Right kidney (tissue), 1 donor: ENCODE measurements at regions not wholly inside any gene's neighbourhood (a gene's known extent, or its start where the extent isn't known, plus 50 kb on each side); places are given as distances from the start of the nearest gene placed in this dataset.
"Not testable (repeated sequence)": the region's sequence is repeated elsewhere in the genome, so short reads cannot be mapped to it uniquely, and the experiment has no call there.

Experiments
- DNase-seq: peaks from one replicate; pipeline ENCODE4 v3.0.0-alpha.2; 2016

- no peak for DNase-seq
Observed at GRCh38 chr13:78067290-78067689, 148.7 kb upstream of the EDNRB start.

DNA sequence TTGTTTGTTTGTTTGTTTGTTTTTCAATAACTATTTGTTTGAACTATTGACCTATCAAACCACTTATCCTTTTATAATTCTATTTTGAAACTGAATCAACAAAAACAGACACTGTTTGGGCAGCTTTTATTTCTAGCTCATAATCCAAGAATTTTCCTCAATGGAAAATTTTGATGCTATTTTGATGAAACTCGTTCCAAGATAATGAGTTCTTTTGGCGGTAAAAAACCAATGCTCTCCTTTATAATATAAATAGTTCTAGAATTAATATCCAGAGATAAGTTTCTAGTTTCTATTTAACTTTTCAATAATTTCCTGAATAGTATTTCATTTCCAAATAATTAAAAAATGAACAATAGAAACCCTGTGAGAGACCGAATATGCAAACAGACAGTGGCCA, 146.5 kb upstream of the EDNRB start:
- DNase-seq, result no peak

DNA sequence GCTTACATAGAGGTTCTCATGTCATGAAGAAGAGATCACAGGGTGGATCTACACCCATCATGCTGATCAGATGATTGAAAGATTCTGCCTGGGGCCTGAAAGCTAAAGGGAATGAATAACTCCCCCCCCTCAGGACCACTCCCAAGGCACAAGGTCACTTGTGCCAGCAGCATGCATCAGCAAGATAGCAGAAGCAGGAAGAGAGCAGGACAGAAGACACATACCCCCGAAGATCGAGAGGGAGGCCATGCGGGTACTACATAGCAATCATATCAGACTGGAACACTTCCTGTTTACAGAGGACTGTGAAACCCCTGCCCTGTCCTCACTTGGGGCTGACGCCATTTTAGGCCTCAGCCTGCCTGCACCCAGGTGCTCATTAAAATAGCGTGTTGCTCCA, 143.2 kb upstream of the EDNRB start:
- DNase-seq, result no peak

DNA sequence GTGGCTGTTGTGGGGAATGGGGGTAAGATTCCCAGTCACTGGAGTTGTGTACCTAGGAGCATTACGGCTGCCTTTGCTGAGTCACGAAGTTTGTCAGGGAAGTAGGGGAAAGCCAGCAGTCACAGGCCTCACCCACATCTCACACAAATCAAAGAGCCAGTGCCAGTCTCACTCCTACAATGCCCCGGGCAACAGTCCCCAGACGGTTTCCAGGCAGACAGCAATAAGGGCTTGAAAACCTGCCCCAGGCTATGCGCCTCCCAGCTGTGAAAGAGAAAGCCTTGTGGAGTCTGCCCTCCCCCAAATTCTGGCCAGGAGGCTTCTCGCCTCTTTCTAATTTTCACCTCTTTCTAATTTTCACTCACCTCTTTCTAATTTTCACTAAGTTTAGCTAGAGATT, 142.3 kb upstream of the EDNRB start:
- DNase-seq, result no peak

DNA sequence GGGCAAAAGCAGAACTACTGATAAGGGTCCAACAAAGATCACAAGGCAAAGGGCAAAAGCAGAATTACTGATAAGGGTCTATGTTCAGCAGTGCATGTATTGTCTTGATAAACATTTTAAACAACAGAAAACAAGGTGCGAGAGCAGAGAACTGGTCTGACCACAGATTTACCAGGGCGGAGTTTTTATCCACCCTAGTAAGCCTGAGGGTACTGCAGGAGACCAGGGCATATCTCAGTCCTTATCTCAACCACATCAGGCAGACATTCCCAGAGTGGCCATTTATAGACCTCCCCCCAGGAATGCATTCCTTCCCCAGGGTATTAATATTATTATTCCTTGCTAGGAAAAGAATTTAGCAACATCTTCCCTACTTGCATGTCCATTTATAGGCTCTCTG, 138.2 kb upstream of the EDNRB start:
- DNase-seq, result not testable (repeated sequence)

DNA sequence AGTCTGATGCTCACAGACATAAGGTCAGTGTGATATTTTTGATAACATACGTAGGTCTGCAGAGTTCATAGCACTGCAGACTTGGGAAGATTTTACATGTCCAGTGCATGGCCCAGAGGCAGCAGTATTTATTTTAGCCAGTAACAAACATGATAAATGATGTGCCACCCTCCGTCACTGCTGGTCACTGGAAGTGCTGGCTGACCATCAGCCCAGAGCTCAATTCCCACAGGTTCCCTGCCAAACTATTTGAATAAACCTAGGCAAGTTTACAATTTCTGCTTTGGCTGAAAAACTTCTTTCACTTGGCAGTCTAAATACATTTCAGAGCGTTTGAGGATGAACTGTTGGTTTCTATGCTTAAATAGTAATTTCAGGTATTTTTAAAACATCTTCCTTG, 135.5 kb upstream of the EDNRB start:
- DNase-seq, result no peak

- DNase-seq, result no peak
Observed at GRCh38 chr13:78047151-78047550, 128.5 kb upstream of the EDNRB start.

DNA sequence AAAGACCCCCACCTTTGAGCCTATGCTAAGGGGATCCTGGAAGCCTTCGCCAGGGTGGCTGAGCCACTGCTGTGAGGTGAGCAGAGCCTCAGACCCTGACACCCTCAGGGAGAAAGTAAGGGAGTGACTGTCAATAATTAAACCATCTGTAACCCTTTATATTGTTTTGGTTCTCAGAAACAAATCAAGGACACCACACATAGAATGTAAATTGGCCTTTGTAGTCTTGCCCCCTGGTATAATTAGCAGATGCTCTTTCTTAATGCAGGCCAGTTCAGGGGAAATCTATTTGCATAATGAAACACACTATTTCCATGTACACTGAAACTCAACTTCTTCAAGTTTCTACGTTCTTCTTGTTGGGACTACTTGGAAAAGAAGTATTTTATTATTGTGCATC, 127.7 kb upstream of the EDNRB start:
- no peak for DNase-seq

DNA sequence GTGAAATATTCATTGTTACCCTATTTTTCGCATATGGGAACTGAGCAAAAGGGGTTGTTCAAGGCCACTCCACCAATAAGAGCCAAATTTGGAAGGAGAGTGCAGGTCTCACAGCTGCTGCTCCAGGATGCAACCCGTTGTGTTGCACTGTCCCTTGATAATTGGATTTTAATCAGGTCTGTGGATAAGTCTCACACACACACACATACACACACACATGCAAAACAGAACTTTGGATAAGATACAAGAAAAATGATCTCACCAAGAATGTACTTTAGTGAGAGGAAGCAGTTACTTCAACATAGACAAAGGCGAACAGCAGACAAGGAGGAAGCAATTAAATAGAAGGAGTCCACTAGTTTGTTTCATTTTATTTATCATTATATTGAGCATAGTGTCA, 127.3 kb upstream of the EDNRB start:
- DNase-seq, result no peak

DNA sequence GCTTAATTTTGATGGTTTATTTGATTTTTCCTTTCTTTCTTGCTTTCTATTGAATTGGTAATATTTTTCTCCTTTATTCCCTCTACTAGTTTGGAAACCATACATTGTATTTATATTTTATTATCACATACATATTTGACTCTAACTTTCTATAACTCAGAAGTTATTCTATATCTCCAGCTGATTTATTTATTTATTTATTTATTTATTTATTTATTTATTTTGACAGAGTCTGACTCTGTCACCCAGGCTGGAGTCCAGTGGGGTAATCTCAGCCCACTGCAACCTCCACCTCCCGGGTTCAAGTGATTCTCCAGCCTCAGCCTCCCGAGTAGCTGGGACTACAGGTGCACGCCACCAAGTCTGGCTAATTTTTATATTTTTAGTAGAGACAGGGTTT, 122.7 kb upstream of the EDNRB start:
- not testable (repeated sequence) for DNase-seq

GRCh38 chr13:78040205-78040830, 121.7 kb upstream of the EDNRB start:
- DNase-seq, result no peak

GRCh38 chr13:78036841-78037240, 118.2 kb upstream of the EDNRB start:
- DNase-seq, result no peak

GRCh38 chr13:78035500-78035899, 116.9 kb upstream of the EDNRB start:
- DNase-seq, result no peak

- DNase-seq, result no peak
Observed at GRCh38 chr13:78033509-78033908, 114.9 kb upstream of the EDNRB start.

DNA sequence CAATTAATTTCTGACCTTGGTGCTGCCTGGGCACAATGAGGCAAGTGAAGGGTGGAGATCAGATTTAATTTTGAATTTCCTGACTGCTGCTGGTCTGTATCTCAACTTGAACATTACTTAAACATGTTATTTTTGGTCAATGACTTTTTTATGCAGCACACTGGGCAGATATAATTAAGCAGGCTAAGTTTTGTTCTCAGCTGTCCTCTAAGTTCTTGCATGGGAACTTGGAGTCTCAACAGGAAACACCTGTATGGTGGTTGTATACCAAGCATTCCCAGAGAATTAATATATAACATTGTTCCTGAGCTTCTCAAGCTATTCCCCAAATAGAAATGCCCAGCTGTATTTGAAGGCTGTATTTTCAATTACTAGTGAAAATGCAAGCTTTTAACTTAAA, 113.5 kb upstream of the EDNRB start:
- no peak for DNase-seq

GRCh38 chr13:78030341-78030896, 111.8 kb upstream of the EDNRB start:
- no peak for DNase-seq

- DNase-seq, result no peak
Observed at GRCh38 chr13:78029901-78030300, 111.3 kb upstream of the EDNRB start.

DNA sequence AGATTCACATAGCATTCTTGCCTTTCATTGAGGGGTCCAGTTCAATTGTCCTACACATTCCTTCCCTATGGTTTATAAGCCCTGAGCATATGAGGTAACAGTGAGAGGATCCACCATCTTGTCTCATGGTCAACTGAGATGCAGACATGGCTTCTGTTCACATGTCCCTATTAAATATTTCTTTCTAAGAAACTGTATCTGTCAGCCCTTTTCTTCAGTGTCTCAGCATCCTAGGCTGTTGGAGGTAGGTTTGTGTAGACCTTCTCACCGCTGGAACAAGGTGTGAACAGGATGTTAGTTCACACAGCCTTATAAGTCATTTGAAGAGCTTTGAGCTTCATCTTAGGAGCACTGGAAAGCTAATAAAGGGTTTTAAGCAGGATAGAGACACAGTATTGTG, 110.3 kb upstream of the EDNRB start:
- no peak for DNase-seq

- no peak for DNase-seq
Observed at GRCh38 chr13:78024996-78025395, 106.4 kb upstream of the EDNRB start.

DNA sequence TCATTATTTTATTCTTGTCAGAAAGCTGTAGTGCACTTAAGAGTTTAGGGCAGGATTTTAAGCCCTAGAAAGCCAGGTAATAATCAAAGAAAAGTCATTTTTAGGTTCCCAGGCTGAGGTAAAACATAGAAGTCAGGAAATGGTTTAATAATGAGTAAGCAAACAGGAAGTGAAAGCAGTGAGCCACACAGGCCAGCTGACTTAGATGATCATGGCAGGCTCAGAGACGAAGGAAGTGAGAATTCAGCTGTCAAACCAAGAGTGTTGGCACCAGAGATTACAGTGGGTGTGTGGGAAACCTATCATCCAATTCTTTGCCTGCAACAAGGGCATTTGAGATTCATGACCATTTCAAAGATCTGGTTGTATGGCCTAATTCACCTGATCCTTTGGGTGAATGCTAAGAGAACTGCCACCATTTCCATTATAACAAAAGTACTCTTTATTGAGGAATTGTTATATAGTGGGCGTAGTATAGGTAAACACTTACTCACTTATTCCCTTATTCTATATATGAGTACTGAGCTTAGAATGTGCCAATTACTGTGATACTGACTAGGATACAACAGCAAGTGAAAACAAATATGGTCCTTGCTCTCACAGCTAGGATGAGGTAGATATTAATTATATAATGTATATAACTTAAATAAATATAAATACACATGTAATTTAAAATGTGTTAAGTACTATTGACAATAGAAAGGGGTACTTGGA, 103.7 kb upstream of the EDNRB start:
- DNase-seq, result no peak

DNA sequence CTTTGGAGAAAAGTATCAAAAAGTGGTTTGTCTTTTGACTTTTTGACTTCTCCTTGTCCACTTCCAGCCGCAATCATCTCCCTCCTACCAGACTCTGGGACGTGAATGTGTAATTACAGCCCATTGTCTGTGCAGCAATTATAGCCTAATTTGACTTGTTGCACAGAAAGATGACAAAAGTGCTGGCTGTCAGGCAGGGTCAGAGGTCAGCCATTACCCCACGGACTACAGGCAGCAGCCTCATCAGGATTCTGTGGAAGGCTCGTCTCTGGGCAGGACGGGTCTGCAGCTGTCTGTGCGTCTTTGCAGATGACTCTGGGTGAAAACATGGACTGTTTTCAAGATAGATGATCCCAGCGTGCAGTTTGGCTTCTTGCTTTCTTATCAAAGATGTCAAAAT, 102.2 kb upstream of the EDNRB start:
- DNase-seq, result no peak

DNA sequence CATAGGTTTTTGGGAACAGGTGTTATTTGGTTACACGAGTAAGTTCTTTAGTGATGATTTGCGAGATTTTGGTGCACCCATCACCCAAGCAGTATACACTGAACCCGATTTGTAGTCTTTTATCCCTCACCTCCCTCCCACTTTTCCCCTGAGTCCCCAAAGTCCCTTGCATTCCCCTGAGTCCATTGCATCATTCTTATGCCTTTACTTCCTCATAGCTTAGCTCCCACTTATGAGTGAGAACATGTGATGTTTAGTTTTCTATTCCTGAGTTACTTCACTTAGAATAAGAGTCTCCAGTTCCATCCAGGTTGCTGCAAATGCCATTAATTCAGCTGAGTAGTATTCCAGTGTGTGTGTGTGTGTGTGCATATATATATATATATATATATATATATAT, 97.2 kb upstream of the EDNRB start:
- no peak for DNase-seq

- DNase-seq, result no peak
Observed at GRCh38 chr13:78012046-78012445, 93.4 kb upstream of the EDNRB start.

DNA sequence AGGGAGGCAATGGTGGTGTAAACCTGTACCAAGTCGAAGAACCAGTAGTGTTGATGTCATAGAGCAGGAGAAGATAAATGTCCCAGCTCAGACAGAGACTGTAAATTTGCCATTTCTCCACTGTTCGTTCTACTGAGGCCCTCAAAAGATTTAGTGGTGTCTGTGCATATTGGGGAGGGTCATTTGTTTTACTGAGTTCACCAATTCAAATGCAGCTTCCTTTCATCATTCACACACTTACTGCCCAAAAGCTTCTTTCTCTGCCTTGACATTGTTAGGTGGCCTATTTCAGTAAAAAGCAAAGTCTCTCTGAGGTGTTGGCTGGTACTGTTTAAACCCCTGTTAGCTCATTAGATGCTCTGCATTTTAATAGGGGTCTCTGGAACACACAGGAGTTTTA, 86.2 kb upstream of the EDNRB start:
- DNase-seq, result no peak
